Fibroblast of skin of right quadriceps (primary cell): ENCODE measurements at regions not wholly inside any gene's neighbourhood (a gene's known extent, or its start where the extent isn't known, plus 50 kb on each side); places are given as distances from the start of the nearest gene placed in this dataset.

ENCODE experiments used
- DNase-seq: peaks from one replicate; pipeline ENCODE4 v3.0.0-alpha.2; 2013

- DNase-seq: no peak
Measured at GRCh38 chr5:10173716-10174115, 76.0 kb downstream of the ATPSCKMT start.

GRCh38 chr5:10172247-10172646 lies 77.4 kb downstream of the ATPSCKMT start:
- DNase-seq: no peak

DNA sequence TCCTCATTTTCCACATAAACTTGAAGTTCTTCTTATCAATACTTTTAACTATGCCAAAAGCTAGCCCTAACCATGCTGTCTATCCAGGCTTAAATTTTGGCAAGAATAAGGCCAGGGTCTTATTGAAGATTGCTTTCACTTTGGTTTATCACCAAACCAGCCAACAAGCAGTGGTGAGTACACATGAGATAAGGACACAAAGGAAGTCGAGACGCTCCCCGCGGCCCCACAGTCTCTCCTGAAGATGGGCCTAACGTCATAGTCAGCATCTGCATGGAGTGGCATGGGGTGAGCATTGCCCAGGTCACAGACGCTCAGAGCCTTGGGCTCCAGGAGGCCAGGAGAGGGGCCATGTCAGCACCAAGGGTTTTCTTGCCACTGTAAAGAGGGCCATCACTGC lies 80.3 kb downstream of the ATPSCKMT start:
- DNase-seq: no peak

- DNase-seq: no peak
Measured at GRCh38 chr5:10168254-10168653, 81.4 kb downstream of the ATPSCKMT start.

DNA sequence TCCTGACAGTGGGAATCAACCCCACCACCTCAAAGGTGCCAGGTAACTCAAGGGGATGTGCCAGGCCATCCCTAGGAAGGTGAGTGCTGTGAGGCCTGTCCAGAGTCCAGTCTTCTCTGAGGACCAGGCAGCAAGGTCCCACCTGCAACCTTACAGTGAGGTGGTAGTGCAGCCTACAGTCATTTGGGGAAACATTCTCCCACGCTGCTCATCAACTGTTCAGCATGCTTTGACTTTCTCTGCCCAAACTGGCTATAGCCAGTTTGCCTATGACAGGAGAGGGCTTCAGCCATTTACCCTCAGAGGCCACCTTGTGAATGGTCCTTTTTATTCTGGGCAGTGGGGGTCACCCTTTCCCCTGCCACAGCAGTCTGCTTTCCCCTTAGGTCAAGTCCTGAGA lies 81.9 kb downstream of the ATPSCKMT start:
- DNase-seq: no peak

- no peak for DNase-seq
Measured at GRCh38 chr5:10166392-10166791, 83.3 kb downstream of the ATPSCKMT start.

DNA sequence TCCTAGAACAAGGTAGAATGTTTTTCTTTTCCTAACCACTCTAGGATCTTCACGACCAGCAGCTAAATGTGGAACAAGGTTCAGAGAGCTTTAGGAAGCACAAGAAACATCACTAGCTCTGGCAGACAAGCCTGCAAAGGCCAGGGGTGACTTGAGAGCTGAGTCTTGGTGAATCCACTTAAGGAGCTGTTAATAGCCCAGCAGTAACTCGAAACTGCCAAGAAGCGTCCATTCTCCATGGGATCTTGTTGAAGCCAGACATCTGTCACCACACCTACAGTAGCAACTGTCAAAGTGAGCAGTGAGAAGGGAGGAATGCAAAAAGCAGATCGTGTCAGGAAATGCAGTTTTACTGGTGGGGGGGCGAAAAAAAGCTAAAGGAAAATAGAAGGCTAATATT lies 87.2 kb downstream of the ATPSCKMT start:
- no peak for DNase-seq

GRCh38 chr5:10161778-10162177 lies 87.9 kb downstream of the ATPSCKMT start:
- DNase-seq: no peak

GRCh38 chr5:10160241-10160640 lies 89.4 kb downstream of the ATPSCKMT start:
- DNase-seq: no peak

DNA sequence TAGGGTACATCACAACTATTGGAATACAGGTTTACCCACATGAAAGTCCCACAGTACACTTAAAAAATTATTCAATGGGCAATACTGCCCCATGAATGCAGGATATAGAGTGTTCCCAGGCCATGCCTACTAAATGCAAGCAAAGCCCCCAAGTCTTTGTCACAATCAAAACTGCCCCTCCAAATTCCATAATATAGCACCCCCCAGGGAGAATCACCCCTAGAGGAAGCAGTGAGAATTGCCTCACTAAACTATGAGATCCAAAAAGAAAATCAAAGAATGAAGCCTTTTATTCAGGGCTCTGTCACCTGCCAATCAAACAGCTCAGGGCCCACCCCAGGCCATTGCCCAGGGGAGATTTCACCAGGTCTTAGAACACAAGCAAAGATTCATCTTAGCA lies 90.8 kb downstream of the ATPSCKMT start:
- no peak for DNase-seq

DNA sequence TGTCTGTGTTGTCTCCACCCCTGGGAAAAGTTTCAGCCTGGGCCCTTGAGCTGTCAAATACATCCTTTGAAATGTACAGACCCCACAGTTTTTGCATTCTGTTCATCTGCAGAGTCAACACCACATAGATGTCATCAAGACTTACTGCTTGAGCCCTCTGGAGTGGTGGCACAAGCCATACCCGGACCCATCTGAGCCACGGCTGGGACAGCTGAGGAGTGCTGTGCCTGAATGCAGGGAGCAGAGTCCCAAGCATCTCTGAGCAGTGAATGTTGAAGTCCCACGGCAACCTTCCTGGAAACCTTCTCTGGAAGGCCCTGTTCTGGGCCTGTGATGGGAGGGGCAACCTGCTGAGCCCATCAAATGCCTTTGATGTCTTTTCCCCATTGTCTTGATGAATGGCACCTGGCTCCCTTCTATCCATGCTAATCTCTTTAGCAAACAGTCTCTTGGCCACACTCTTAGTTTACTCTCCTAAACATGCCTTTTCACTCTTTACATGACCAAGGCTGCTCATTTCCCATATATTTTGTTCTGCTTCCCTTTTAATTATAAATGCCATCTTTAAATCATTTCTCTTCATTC lies 92.5 kb downstream of the ATPSCKMT start:
- no peak for DNase-seq

GRCh38 chr5:10155897-10156667 lies 93.6 kb downstream of the ATPSCKMT start:
- DNase-seq: no peak

DNA sequence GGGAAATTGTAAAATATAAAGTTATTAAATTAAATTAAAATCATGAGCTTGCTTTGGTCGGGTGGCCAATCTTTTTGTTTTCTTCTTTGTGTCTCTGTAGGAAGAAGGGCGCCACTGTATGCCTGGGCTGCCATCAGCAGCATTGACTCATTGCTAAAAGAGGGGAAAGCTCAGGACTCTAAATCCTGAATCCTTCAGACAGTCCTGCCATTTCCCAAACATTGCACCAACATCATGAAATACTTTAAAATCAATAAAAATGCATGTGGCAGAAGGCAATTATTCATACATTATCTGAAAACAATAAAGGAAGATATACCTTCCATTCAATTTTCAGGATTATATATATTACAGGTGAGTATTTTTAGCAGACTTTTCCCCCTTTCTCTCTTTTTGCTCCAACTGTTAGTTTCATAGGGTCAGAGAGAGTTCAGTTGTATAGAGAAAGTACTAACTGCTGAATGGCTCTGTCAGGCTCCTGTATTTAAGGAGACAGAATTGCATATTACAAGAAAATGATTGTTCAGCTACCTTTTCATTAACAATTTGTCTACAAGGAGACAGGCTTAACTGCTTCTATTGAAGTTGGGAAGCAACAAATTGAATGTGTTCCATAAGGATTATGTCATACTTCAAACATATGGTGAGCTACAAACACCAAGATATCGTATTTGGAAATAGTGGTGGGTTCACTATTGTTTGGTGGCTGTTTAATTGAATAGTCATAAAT lies 95.7 kb downstream of the ATPSCKMT start:
- no peak for DNase-seq

DNA sequence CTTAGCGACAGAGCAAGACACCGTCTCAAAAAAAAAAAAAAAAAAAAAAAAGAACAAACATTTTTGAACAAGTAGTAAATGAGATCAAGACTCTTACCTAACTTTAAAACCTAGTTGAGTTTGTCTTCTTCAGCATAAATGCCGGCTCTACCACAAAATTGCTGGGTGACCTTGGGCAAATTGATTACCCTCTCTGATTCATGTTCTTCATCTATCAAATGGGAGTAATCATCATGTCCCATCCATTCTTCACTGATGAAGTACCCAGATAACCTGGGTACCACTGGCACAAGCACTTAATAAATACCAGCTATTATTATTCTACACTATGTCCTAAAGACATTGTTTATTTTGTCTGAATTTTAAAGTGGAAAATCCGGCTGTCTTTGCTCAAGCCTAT lies 96.3 kb downstream of the ATPSCKMT start:
- no peak for DNase-seq

DNA sequence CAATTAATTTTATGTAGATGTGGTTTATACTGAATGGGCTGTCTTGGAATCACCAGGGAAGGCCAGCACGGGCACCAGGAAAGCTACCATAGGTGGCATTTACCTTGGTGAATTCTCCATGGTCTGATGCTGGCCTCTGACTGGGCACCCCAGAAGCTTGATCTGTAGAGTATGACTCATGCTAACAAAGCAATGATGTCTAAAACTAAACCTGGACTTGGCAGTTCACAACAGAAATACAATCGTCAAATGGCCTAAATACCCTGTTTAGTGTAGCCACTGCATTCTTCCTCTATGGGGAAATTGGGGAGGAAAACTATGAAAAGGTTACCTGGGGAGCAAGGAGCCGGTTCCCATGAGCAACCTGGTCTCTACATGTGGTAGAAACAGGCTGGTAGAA lies 98.0 kb downstream of the ATPSCKMT start:
- no peak for DNase-seq

- no peak for DNase-seq
Measured at GRCh38 chr5:10149911-10150310, 99.8 kb downstream of the ATPSCKMT start.

DNA sequence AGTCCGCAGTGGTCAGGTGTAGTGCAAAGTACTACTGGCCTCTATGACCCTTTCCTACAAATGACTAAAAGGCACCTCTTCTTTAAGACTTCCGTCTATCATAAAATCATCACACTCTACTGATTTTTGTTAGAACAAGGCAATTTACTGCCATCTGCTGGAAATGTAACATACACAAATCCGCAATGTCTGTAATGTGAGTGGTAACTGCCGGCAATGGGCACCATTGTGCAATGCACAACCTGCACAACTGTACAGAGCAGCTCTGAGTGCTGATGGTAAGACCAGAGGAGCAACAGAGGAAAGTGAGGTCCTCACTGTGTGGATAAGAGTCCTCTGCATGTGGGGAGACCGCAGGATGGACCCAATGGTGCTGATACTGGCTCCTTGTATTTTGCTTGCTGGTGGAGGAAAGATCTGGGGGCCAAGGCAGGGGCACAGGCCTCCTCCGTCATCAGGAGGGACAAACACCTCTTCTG lies 103.7 kb downstream of the ATPSCKMT start:
- peak; percentile 52 for DNase-seq

- DNase-seq: no peak
Measured at GRCh38 chr5:10144040-10144439, 105.6 kb downstream of the ATPSCKMT start.

DNA sequence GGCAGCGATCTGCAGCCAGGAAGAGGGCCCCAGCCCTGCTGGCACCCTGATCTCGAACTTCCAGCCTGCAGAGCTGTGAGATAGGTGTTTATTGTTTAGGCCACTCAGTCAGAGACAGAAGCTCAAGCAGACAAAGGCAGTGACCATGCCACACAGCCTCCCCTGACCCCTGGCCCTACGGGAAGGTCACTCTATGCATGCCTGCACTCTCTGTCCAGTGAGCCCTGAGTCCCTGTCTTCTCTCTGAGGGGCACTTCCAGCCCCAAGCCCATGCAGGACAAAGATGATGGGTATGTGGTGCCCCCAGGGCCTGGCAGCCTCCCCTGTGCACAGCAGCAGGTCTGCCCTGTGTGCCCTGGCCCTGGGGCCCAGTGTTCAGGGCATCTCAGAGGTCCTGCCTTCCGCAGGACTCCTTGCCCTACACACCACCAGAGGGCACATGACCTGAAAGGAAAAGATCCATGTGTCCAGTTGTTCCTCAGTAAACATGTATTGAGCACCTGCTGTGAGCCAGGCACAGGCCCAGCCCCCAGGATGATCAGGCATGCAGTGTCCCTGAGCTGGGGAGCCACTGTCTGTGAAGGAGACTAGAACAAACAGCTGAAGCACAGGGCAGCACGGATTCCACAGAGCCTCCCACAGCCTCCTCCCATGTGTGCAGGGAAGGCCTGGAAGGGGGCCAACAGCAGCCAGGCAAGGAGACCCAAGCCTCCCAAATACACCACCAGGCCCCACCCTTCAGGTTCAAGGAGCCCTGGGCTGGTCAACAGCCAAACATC lies 109.3 kb downstream of the ATPSCKMT start:
- peak; percentile 10 for DNase-seq

DNA sequence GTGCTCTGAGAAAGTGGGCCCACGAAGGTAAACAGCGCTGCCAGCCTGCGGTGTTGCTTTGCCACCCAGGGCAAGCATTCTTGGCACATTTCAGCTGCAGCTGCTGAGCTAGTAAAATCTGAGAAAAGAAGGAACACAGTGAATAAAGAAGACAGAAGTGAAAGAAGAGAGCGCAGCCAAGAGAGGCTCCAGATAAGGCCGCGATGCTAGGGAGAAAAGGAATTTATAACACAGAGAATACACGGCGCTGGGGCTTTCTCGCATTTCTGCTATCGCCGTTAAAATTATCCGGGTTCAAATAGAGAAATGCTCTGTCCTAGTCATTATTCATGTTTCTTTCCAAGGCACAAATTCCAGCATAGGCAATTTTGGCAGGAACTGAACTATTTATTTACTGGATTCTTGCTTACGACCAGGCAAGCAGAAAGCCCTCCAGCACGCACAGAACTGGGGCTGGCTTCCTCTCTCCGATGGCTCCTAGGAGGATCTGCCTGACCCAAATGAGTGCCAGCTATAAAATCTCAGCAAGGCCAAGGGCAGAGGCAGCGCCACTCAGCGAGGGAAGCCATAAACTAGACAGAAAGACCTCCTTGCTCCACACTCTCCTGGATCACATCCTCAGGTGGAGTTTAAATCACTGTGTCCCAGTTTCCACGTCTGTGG lies 111.2 kb downstream of the ATPSCKMT start:
- no peak for DNase-seq

DNA sequence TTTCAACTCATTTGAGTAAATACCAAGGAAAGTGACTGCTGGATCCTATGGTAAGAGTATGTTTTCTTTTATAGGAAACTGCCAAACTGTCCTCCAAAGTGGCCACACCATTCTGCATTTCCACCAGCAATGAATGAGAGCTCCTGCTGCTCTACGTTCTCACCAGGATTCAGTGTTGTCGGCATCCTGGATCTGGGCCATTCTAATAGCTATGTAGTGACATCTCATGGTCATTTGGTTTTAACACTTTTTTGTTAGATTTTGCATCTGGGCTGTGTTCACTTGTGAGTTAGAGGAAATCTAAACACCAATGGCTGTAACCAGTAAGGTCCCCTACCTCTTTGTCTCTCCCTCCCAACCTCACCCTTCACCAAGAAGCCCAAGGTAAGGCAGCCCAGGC lies 115.9 kb downstream of the ATPSCKMT start:
- DNase-seq: peak; percentile 11

DNA sequence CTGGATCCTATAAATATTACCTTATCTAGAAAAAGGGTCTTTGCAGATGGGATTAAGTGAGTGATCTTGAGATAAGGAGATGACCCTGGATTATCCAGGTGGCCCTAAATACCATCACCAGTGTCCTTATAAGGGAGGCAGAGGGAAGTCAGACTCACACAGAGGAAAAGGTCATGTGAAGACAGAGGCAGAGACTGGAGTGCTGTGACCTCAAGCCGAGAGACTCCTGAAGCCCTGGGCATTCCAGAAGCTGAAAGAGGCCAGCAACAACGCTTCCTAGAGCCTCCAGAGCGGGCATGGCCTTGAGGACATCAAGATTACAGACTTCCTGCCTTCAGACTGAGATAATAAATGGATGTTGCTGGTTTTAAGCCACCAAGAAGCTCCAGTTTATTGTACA lies 118.8 kb downstream of the ATPSCKMT start:
- DNase-seq: no peak

DNA sequence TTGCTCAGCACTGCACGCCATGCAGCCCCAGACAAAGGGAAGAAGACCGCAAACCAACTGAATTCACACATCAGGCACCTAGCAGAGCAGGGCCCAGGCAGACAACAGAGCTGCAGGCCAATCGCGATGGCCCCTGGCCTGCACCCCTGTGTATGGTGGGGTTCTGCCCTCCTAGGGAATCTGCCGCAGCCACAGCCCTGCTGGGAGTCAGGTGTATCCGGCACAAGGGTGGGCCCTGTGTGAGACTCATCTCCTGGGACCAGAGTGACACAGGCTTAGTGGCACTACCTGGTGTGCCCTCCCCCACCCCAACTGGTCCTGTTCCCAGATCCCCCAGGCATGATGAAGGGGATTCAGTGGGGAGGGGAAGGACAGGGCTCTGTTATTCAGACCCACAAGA lies 122.8 kb downstream of the ATPSCKMT start:
- DNase-seq: no peak
